KBM-7 (cell line): ENCODE measurements at regions not wholly inside any gene's neighbourhood (a gene's known extent, or its start where the extent isn't known, plus 50 kb on each side); places are given as distances from the start of the nearest gene placed in this dataset.
A peak's percentile ranks its signal among the peaks of the same experiment; 100 is the strongest.
"Not testable (repeated sequence)": the region's sequence is repeated elsewhere in the genome, so short reads cannot be mapped to it uniquely, and the experiment has no call there.

ENCODE experiments used
- DNase-seq: peaks from one replicate; pipeline ENCODE4 v3.0.0-alpha.2; 2015
- in situ Hi-C: fragments of 300-500 bp; cut with MboI; formaldehyde crosslinking; loops from 2 replicates; pipeline ENCODE4 v1.14.3; 2020; ENCODE audit warnings: low sequenced_read_pairs, low pct_unique_long_range_greater_than_20kb, mixed read lengths

- in situ Hi-C loops, result no loop called here
- DNase-seq, result peak; percentile 12
Measured at GRCh38 chr7:53596230-53596629, 560.8 kb downstream of the POM121L12 start.

GRCh38 chr7:53600296-53600695, 564.9 kb downstream of the POM121L12 start:
- DNase-seq, result no peak
- in situ Hi-C loops, result no loop called here

GRCh38 chr7:53602817-53603418, 567.5 kb downstream of the POM121L12 start:
- in situ Hi-C loops, result no loop called here

GRCh38 chr7:53603461-53603860, 568.0 kb downstream of the POM121L12 start:
- no peak for DNase-seq
- in situ Hi-C loops, result no loop called here

More at GRCh38 chr7:53602817-53603418, 567.5 kb downstream of the POM121L12 start:
- DNase-seq, result no peak

- in situ Hi-C loops, result no loop called here
- no peak for DNase-seq
Measured at GRCh38 chr7:53604201-53604600, 568.8 kb downstream of the POM121L12 start.

- in situ Hi-C loops, result no loop called here
- DNase-seq, result no peak
Measured at GRCh38 chr7:53607961-53608360, 572.5 kb downstream of the POM121L12 start.

GRCh38 chr7:53609185-53609584, 573.8 kb downstream of the POM121L12 start:
- in situ Hi-C loops, result no loop called here

GRCh38 chr7:53611043-53611442, 575.6 kb downstream of the POM121L12 start:
- in situ Hi-C loops, result no loop called here
- DNase-seq, result no peak

More at GRCh38 chr7:53609185-53609584, 573.8 kb downstream of the POM121L12 start:
- no peak for DNase-seq

- in situ Hi-C loops, result no loop called here
- DNase-seq, result no peak
Measured at GRCh38 chr7:53624356-53624755, 588.9 kb downstream of the POM121L12 start.

- DNase-seq, result no peak
- in situ Hi-C loops, result no loop called here
Measured at GRCh38 chr7:53628775-53629174, 593.3 kb downstream of the POM121L12 start.

GRCh38 chr7:53635251-53635650, 599.8 kb downstream of the POM121L12 start:
- DNase-seq, in situ Hi-C loops: not testable (repeated sequence)

GRCh38 chr7:53638517-53638916, 603.1 kb downstream of the POM121L12 start:
- DNase-seq, result no peak
- in situ Hi-C loops, result no loop called here

- in situ Hi-C loops, result no loop called here
- DNase-seq, result no peak
Measured at GRCh38 chr7:53641091-53641490, 605.7 kb downstream of the POM121L12 start.

GRCh38 chr7:53642361-53642760, 606.9 kb downstream of the POM121L12 start:
- DNase-seq, result no peak
- in situ Hi-C loops, result no loop called here

GRCh38 chr7:53642866-53643265, 607.4 kb downstream of the POM121L12 start:
- in situ Hi-C loops, result no loop called here

GRCh38 chr7:53656881-53657280, 621.4 kb downstream of the POM121L12 start:
- DNase-seq, result no peak

More at GRCh38 chr7:53642866-53643265, 607.4 kb downstream of the POM121L12 start:
- no peak for DNase-seq

GRCh38 chr7:53657586-53657985, 622.2 kb downstream of the POM121L12 start:
- in situ Hi-C loops, result no loop called here
- no peak for DNase-seq

More at GRCh38 chr7:53656881-53657280, 621.4 kb downstream of the POM121L12 start:
- in situ Hi-C loops, result no loop called here

- no peak for DNase-seq
Measured at GRCh38 chr7:53658951-53659350, 623.5 kb downstream of the POM121L12 start.

GRCh38 chr7:53661645-53662217, 626.3 kb downstream of the POM121L12 start:
- in situ Hi-C loops, result no loop called here
- no peak for DNase-seq

More at GRCh38 chr7:53658951-53659350, 623.5 kb downstream of the POM121L12 start:
- in situ Hi-C loops, result no loop called here

- no peak for DNase-seq
Measured at GRCh38 chr7:53672681-53673080, 637.2 kb downstream of the POM121L12 start.

GRCh38 chr7:53675835-53676234, 640.4 kb downstream of the POM121L12 start:
- in situ Hi-C loops, result no loop called here
- no peak for DNase-seq

More at GRCh38 chr7:53672681-53673080, 637.2 kb downstream of the POM121L12 start:
- in situ Hi-C loops, result no loop called here
